ENCODE measurements at regions not wholly inside any gene's neighbourhood (a gene's known extent, or its start where the extent isn't known, plus 50 kb on each side); places are given as distances from the start of the nearest gene placed in this dataset.
"Not testable (repeated sequence)": the region's sequence is repeated elsewhere in the genome, so short reads cannot be mapped to it uniquely, and the experiment has no call there.

DNA sequence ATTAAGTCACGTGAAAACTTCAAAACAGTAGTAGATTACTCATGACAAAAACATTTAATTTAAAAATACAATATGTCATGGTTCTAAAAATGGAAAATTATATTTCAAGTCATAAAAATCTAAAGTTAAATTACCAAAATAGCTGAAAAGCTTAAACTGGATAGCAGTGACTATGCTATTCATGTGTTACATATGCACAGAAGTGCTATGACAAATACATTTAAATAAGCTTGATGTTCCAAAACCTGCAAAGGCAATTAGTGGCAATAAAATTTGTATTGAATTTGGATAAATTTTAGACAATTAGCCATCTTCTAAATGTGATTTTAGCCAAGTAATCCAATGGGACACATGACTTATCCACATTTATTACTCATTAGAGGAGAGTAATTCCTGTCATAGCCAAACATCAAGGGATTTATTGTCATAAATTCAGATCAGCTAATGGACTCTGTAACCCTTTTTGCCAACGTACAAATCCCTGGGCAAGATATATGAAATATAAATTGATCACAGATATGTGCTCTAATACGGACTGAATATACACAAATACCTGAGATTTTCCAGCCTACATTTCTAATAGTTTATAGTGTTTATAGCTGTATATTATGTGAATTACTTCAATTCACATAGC lies 419.4 kb downstream of the ISL1 start:
- no peak for DNase-seq

- DNase-seq, result no peak
Measured at GRCh38 chr5:51806677-51807076, 423.4 kb downstream of the ISL1 start.

GRCh38 chr5:51810592-51810991 lies 427.3 kb downstream of the ISL1 start:
- no peak for DNase-seq

GRCh38 chr5:51811883-51812471 lies 428.7 kb downstream of the ISL1 start:
- no peak for DNase-seq

- not testable (repeated sequence) for DNase-seq
Measured at GRCh38 chr5:51814817-51815216, 431.6 kb downstream of the ISL1 start.

DNA sequence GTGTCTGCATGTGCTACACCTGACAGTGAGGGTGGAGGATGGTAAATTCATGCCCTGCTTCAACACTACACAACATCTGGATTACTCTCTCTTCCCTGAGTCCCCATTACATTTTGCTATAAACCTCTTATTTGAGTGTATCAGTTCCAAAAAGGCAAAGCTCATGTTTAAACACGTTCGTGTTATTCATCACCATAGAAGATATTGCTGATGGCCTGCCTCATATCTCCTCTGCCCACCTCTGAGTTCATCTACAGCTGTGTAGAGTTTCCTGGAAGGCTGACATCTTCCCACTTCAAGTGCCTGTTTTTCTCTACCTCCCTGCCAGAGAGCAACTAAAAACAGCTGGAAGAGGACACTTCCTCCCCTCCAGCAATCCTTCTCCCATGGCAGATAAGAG lies 433.2 kb downstream of the ISL1 start:
- no peak for DNase-seq

- no peak for DNase-seq
Measured at GRCh38 chr5:51821697-51822096, 438.4 kb downstream of the ISL1 start.

- no peak for DNase-seq
Measured at GRCh38 chr5:51829230-51829629, 446.0 kb downstream of the ISL1 start.

- DNase-seq, result peak; percentile 43
Measured at GRCh38 chr5:51829691-51830090, 446.4 kb downstream of the ISL1 start.

DNA sequence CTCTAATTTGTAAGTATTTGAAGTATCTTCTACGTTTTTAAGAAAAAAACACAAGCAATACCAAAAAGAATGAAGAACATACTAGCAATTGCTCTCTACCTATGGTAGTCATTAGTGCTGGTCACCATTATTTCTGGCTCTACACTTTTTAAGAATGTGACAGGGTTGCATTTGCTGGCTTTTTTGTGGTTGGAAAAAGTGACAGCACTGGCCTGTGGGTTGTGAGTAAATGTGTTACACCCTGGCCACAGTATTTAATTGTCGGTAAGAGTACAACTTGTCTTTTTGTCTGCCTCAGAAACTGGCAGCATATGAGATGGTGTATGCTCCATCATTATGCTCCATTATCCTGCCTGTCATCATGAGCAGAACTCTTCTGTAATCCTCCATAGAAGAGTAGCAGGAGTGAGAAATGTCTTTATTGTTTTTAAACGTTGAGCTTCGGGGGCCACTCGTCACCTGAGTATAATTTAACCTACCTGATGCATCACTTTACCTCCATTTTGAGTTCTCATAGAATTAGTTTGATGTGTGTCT lies 449.8 kb downstream of the ISL1 start:
- DNase-seq, result no peak

- no peak for DNase-seq
Measured at GRCh38 chr5:51838459-51838858, 455.2 kb downstream of the ISL1 start.

DNA sequence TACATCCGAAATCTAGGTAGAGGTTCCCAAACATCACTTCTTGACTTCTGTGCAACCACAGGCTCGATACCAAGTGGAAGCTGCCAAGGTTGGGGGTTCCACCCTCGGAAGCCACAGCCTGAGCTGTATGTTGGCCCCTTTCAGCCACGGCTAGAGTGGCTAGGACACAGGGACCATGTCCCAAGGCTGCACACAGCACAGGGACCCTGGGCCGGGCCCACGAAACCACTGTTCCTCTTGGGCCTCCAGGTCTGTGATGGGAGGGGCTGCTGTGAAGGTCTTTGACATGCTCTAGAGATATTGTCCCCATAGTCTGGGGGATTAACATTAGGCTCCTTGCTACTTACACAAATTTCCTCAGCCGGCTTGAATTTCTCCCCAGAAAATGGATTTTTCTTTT lies 460.6 kb downstream of the ISL1 start:
- DNase-seq, result no peak

- DNase-seq, result no peak
Measured at GRCh38 chr5:51846015-51846414, 462.8 kb downstream of the ISL1 start.

DNA sequence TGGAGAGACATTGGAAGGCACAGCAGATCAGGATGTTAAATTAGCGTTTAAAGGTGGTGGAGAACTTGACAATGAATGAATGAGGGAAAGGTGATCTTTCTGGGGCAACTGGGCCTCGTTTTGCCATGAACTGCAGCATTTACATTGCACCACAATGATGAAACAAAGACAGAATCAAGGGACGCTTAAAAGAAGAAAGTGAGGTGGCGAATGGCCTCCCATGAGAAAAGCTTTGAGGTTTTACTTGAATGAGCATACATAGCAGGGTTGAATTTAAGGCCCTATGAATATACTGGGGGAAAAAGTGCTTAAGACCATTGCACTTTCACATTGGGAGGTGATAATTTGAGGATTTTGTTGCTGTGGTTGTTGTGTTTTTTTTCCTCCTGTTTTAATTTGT lies 476.4 kb downstream of the ISL1 start:
- DNase-seq, result no peak

GRCh38 chr5:51860532-51861018 lies 477.3 kb downstream of the ISL1 start:
- DNase-seq, result no peak

DNA sequence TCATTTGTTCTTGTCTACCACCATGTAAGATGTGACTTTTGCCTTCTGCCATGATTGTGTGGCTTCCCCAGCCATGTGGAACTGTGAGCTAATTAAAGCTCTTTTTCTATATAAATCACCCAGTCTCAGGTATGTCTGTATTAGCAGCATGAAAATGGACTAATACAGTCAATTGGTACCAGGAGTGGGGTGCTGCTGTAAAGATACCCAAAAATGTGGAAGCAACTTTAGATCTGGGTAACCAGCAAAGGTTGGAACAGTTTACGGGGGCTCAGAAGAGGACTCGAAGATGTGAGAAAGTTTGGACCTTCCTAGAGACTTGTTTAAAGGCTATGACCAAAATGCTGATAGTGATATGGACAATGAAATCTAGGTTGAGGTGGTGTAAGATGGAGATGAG lies 488.9 kb downstream of the ISL1 start:
- no peak for DNase-seq

GRCh38 chr5:51881901-51882300 lies 498.7 kb downstream of the ISL1 start:
- DNase-seq, result no peak

GRCh38 chr5:51882647-51883046 lies 499.4 kb downstream of the ISL1 start:
- DNase-seq, result no peak

DNA sequence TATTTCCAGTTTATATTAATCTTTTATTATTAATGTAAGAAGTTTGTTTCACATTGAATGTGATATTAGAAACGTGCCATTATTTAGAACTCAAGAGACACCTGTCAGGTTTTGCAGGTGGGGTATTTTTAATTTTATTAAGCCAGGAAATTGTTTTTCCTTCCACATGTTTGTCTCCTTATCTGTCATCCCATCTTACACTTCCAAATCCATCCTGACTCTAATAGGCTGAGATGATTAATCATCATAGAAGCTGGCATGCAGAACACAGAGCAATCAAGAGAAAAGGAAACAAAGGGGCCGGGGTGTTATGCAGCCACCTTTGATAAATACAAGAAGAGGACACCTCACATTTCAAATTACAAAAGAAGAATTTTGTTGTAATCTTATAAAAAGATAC lies 506.5 kb downstream of the ISL1 start:
- no peak for DNase-seq

DNA sequence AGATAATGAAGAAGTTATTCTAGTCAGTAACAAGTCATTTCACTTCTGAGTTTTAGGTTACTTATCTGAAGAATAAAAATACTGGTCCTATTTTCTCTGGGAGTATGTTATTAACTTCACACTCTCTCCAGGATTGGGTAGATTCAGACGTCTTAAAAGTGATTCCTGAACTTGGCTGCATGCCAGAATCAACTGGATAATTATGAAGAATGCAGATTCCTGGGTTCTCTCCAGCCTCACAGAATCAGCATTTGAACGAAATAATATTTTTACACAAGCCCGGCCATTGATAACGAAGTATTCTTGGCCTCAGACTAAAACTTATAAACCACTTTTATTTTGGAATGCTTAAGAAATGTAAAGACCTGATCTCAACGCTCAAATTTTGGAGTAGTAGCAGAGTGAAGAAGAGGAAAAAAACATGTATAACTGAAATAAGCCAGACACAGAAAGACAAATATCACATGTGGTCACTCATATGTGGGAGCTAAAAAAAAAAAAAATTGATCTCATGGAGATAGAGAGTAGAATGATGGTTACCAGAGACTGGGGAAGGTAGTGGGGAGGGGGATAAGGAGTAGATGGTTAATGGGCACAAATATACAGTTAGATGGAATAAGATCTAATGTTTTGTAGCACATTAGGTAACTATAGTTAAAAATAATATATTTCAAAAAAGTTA lies 507.3 kb downstream of the ISL1 start:
- DNase-seq, result no peak

- no peak for DNase-seq
Measured at GRCh38 chr5:51892680-51893079, 509.4 kb downstream of the ISL1 start.

- DNase-seq, result no peak
Measured at GRCh38 chr5:51895834-51896233, 512.6 kb downstream of the ISL1 start.

DNA sequence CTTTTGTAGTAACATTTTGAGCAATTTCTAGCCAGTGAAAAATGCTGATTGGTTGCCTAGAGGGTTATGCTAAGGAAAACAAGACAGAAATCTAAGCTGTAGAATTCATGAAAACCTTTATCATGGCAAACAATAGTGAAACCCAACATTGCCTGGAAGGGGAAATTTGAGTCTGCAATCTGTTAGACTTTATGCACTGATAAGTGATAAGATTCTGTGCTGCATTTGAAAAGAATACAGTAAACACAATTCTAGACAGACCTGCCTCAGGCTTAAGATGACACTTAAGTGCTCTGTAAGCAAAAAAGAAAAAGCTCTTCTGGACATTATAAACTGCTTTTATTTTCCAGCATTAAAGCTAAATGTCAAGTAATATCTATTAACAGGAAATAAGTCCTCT lies 519.3 kb downstream of the ISL1 start:
- DNase-seq, result no peak

GRCh38 chr5:51908215-51908614 lies 525.0 kb downstream of the ISL1 start:
- DNase-seq, result no peak
